ENCODE measurements at regions not wholly inside any gene's neighbourhood (a gene's known extent, or its start where the extent isn't known, plus 50 kb on each side); places are given as distances from the start of the nearest gene placed in this dataset.

DNA sequence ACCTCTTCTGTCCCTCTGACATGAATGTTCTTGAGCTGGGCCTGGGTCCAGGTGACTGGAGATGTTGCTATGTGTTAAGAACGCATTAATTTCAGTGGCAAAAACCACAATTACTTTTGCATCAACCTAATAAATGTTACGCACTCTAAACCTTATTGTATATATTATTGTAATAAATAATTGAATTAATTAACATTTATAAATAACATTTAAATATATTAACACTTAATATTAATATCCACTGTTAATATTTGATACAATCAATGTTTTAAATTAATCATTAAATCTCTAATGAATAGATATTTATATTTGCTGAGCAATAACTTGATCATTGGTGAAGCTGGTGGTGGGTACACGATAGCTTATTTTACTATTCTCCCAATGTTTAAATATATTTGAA, 97.4 kb downstream of the KCNF1 start:
- no peaks in the 10 kb centered on the region; the same call in 1 of the 2 replicates for H3K27me3 ChIP-seq (replicated peaks; ENCODE audit: control insufficient read depth, insufficient read depth, low read length)
- TF ChIP-seq, protein P1, sequence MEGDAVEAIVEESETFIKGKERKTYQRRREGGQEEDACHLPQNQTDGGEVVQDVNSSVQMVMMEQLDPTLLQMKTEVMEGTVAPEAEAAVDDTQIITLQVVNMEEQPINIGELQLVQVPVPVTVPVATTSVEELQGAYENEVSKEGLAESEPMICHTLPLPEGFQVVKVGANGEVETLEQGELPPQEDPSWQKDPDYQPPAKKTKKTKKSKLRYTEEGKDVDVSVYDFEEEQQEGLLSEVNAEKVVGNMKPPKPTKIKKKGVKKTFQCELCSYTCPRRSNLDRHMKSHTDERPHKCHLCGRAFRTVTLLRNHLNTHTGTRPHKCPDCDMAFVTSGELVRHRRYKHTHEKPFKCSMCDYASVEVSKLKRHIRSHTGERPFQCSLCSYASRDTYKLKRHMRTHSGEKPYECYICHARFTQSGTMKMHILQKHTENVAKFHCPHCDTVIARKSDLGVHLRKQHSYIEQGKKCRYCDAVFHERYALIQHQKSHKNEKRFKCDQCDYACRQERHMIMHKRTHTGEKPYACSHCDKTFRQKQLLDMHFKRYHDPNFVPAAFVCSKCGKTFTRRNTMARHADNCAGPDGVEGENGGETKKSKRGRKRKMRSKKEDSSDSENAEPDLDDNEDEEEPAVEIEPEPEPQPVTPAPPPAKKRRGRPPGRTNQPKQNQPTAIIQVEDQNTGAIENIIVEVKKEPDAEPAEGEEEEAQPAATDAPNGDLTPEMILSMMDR (IDR thresholded peaks at IDR 0.05; ENCODE audit: insufficient read depth, low read length, poor library complexity, severe bottlenecking) = no peak
- no peaks in the 10 kb centered on the region for H3K36me3 ChIP-seq (ENCODE audit: control insufficient read depth, insufficient read depth, low read length)
- H3K4me3 ChIP-seq (replicated peaks; ENCODE audit: low read depth, low read length) = no peak overlapping the region
- DNase-seq (ENCODE audit: extremely low read depth, insufficient read length) = no peak

DNA sequence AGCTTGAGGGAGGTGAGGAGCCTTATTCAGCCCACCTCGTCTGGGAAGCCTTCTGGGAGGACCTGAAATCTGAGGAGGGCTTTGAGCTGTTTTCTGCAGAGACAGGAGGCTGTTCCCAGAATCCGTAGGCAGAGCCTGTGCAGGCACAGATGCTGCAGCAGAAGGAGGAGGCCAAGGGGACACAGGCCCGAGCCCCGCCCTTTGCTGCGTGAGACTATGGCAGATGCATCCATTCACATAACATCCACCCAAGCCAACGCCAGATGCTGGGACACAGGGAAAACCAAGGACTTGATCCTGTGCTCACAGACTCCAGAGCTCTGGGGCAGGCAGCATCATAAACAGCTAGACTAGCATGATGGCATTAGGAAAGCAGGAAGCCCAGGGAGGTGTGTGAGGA, 98.2 kb downstream of the KCNF1 start:
- TF ChIP-seq, protein P1 (IDR thresholded peaks at IDR 0.05; ENCODE audit: insufficient read depth, low read length, poor library complexity, severe bottlenecking) = no peak
- Histone ChIP-seq H3K27me3 (replicated peaks; ENCODE audit: control insufficient read depth, insufficient read depth, low read length) (no peaks in the 10 kb centered on the region; the same call in 1 of the 2 replicates), H3K4me3 (replicated peaks; ENCODE audit: low read depth, low read length) (no peak overlapping the region), H3K36me3 (ENCODE audit: control insufficient read depth, insufficient read depth, low read length) (no peaks in the 10 kb centered on the region)
- no peak for DNase-seq (ENCODE audit: extremely low read depth, insufficient read length)

DNA sequence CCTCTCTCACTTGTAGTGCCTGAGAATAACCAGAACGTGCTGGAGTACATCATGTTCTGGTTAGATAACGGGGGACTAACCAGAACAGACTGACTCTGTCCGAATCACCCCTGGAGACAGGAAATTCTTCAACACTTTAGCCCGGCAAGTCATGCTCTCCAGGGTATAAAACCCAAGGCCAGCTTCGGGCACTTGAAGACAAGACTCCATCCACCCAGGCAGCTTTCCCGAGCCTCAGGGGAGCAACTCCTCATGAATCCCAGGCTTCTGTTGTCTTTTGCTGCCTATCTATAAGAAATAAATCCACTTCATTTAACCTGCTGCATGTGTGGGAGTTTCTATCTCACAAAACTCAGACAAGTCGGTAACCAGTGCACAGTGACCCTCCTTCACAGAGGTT, 99.6 kb downstream of the KCNF1 start:
- TF ChIP-seq, protein P1 (IDR thresholded peaks at IDR 0.05; ENCODE audit: insufficient read depth, low read length, poor library complexity, severe bottlenecking) = no peak
- H3K4me3 ChIP-seq (replicated peaks; ENCODE audit: low read depth, low read length) = no peak overlapping the region
- no peak for DNase-seq (ENCODE audit: extremely low read depth, insufficient read length)
- no peaks in the 10 kb centered on the region; the same call in 1 of the 2 replicates for H3K27me3 ChIP-seq (replicated peaks; ENCODE audit: control insufficient read depth, insufficient read depth, low read length)
- H3K36me3 ChIP-seq (ENCODE audit: control insufficient read depth, insufficient read depth, low read length) = no peaks in the 10 kb centered on the region

DNA sequence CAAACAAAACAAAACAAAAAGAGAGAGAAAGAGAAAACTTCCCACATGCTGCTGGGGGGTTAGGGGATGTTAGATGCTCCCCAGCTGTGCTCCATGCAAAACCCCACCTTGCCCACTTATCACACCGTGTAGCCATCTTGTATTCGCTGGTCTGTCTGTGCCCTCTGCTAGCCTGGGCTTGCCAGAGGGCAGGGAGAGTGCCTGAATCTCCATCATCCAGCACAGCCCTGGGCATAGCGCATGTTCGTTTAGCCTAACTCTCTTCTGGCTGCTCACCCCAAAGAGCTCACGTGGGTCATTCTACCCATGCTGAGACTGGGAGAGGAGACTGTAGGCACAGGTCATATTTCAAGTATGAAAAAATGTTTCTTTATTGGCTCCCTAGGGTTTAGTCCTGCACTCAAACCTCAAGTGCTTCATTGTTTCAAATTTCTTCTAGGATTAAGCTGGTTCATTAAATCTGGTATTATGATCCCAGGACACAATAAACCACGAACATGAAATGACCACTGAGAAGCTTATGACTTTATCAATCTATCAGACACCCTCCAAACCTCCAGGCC, 100.5 kb downstream of the KCNF1 start:
- TF ChIP-seq, protein P1 (IDR thresholded peaks at IDR 0.05; ENCODE audit: insufficient read depth, low read length, poor library complexity, severe bottlenecking) = no peak
- H3K27me3 ChIP-seq (replicated peaks; ENCODE audit: control insufficient read depth, insufficient read depth, low read length) = no peaks in the 10 kb centered on the region
- no peak overlapping the region for H3K4me3 ChIP-seq (replicated peaks; ENCODE audit: low read depth, low read length)
- no peak for DNase-seq (ENCODE audit: extremely low read depth, insufficient read length)
- no peaks in the 10 kb centered on the region for H3K36me3 ChIP-seq (ENCODE audit: control insufficient read depth, insufficient read depth, low read length)

DNA sequence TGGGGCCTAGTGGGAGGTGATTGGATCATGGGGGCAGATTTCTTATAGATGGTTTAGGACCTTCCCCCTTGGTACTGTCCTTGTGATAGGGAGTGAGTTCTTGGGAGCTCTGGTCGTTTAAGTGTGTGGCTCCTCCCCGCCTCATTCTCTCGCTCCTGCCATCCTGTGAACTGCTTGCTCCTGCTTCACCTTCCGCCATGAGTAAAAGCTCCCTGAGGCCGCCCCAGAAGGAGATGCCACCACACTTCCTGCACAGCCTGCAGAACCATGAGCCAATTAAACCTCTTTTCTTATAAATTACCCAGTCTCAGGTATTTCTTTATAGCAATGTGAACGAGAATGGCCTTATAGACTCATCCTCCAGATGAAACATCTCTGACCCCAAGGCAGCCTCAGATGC, 101.5 kb downstream of the KCNF1 start:
- Histone ChIP-seq H3K36me3 (ENCODE audit: control insufficient read depth, insufficient read depth, low read length) (no peaks in the 10 kb centered on the region), H3K27me3 (replicated peaks; ENCODE audit: control insufficient read depth, insufficient read depth, low read length) (no peaks in the 10 kb centered on the region), H3K4me3 (replicated peaks; ENCODE audit: low read depth, low read length) (no peak overlapping the region)
- TF ChIP-seq, protein P1 (IDR thresholded peaks at IDR 0.05; ENCODE audit: insufficient read depth, low read length, poor library complexity, severe bottlenecking) = no peak
- no peak for DNase-seq (ENCODE audit: extremely low read depth, insufficient read length)

DNA sequence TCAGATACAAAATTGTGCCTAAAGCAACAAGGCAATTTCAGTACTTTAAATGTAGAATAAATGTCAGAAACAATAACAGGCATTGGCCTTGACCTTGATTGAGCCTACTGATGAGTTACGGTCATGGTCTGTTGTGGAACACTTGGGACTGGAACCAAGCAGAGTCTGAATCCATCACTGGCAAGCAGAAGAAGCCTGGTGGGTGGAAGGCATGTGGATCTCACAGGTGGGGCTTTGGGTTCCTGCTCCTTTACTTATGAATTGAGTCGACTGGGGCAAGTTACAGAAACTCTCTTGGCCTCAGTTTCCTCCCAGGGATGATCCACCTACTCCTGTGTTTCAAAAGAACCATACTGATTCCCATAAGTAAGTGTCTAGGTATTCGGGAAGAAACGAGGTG, 102.3 kb downstream of the KCNF1 start:
- Histone ChIP-seq H3K27me3 (replicated peaks; ENCODE audit: control insufficient read depth, insufficient read depth, low read length) (no peaks in the 10 kb centered on the region; the same call in 1 of the 2 replicates), H3K4me3 (replicated peaks; ENCODE audit: low read depth, low read length) (no peak overlapping the region), H3K36me3 (ENCODE audit: control insufficient read depth, insufficient read depth, low read length) (no peaks in the 10 kb centered on the region)
- TF ChIP-seq, protein P1 (IDR thresholded peaks at IDR 0.05; ENCODE audit: insufficient read depth, low read length, poor library complexity, severe bottlenecking) = no peak
- DNase-seq (ENCODE audit: extremely low read depth, insufficient read length) = no peak
